SKM-1 treated with dmso at 0.1 percent for 144 hours (cell line): ENCODE measurements at regions not wholly inside any gene's neighbourhood (a gene's known extent, or its start where the extent isn't known, plus 50 kb on each side); places are given as distances from the start of the nearest gene placed in this dataset.
"Not testable (repeated sequence)": the region's sequence is repeated elsewhere in the genome, so short reads cannot be mapped to it uniquely, and the experiment has no call there.

ENCODE experiments used
- DNase-seq: peaks from one replicate; lab custom pipeline; 2025; ENCODE audit not compliant: unreplicated experiment; lab: John Stamatoyannopoulos, UW

DNA sequence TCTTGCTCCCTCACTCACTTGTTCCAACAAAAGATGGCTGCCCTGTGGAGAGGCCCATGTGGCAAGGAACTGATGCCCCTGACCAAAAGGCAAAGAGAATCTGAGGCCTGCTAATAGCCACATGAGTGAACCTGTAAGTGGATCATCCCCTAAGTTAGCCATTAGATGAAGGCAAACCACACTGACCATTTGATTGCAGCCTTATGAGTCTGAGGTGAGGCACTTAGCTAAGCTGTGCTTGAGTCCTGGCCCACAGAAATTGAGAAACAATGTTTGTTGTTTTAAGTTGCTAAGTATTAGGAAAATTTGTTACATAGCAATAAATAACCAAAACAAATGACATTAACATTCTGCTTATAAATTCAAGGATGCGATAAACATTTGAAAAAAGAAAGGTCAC, 100.1 kb upstream of the BET1 start:
- no peak for DNase-seq

DNA sequence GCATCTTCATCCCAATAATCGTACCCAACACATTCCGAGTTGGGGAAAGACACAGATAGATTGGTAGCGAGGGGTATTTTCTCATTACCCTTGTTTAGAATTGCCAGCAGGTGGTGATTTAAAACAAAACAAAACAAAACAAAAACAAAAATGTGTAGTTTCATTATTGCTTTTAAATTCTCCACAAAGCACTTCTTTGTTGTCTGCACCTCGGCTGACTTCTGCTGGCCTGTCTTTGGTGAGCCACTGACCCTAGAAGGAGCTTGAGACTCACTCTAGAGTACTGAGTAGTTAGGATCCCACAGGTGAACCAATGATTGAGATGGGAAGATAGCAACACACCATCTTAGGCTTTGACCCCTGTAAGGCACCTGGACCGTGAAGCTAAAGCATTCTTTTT, 105.4 kb upstream of the BET1 start:
- no peak for DNase-seq

- no peak for DNase-seq
Observed at GRCh38 chr7:94111009-94111408, 106.9 kb upstream of the BET1 start.

DNA sequence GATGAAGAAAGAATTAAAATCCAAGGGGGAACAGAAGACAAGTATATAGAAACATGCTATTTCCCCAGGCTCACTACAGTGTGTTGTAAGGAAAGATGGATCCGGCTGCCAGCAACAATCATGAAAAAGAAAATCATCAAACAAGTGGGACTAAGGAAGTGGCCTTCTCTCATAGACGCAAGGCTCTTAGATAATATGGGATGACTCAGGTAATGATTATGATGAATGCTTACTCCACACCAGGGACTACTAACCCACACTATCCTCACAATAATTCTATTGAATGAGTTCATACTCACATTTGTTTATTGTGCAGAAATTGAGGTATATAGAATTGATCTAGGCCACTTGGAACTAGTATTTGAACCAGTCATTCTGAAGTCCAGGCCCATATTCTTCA, 111.2 kb upstream of the BET1 start:
- no peak for DNase-seq

- DNase-seq: no peak
Observed at GRCh38 chr7:94123136-94123535, 119.0 kb upstream of the BET1 start.

DNA sequence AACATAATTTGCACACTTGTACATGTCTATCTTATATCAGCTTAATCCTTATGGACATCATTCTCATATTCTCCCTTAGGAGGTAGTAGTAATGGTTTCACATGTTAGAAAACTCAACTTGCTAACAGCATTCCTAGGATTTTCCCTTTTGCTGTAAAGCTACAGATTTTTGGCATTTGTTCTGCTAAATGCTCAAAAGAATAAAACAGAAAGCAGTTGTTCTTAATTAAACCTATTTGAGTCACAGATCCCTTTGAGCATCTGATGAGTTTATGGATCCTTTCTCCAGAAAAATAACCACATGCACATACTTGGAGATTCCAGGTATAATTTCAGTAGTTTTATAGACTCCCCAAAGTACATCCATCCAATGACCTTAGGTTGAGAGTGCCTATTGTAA, 122.9 kb upstream of the BET1 start:
- no peak for DNase-seq

- no peak for DNase-seq
Observed at GRCh38 chr7:94128072-94128471, 123.9 kb upstream of the BET1 start.

DNA sequence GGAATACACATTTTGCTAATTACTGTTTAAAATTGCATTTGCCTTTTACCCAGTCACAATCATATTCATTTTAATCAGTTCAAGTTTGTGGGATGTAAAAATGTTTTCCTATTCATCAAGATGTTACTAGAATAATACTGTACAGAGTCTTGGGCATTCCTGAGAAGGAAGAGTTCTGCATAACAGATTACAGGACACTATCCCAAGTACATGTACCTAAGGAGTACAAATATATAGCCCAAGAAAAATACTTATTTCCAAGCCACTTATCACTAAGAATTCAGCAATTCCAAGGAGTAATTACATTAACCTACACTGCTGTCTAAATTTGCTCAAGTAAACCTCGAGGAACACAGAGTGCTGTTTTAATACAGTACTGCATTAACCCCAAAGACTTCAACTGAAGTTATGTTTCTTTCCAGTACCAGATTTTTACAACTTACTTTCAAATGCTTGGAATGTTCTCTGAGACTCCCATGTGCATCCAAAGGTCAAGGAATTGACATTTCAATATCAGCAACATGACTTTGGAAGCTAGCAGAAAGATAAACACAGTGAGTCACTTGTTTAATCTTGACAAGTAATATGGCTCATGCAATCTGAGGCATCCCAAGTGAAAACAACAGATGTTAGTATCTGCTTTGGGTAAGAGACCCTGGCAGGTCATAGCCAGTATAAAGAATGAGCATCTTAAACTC, 125.4 kb upstream of the BET1 start:
- DNase-seq: no peak

DNA sequence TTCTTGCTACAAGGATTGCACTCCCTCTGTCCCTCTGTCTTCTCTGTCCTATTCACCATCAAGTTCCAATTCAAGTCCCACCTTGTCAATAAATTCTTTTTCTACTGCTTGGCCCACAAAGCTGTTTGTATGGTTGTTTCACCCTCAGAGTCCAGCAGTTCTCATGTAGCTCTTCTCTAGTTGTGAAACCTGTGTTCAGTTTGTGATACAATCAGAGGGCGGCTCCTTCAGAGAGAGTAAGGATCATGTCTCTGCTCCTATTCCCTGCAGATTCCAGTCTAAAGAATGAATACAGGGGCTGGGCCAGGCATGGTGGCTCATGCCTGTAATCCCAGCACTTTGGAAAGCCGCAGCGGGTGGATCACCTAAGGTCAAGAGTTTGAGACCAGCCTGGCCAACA, 126.6 kb upstream of the BET1 start:
- no peak for DNase-seq

- DNase-seq: no peak
Observed at GRCh38 chr7:94133460-94133859, 129.3 kb upstream of the BET1 start.

- no peak for DNase-seq
Observed at GRCh38 chr7:94135180-94135579, 131.0 kb upstream of the BET1 start.

DNA sequence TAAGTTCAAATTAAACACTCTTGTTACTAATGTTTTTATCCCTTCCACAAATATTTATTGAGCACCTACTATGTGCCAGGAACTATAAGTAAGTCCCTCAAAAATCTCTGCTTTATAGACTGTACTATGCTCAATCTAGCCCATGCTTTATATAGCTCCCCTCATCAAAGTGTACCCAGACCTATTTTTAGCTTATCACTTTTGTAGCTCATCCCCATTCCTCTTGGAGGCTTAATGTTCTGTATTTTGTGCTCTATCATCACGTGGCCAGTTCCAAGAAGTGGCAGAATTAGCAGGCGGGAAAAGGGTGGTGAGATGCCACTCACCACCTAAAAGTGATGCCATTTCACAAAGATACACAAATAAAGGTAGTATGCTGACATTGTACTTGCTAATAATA, 138.1 kb upstream of the BET1 start:
- no peak for DNase-seq

DNA sequence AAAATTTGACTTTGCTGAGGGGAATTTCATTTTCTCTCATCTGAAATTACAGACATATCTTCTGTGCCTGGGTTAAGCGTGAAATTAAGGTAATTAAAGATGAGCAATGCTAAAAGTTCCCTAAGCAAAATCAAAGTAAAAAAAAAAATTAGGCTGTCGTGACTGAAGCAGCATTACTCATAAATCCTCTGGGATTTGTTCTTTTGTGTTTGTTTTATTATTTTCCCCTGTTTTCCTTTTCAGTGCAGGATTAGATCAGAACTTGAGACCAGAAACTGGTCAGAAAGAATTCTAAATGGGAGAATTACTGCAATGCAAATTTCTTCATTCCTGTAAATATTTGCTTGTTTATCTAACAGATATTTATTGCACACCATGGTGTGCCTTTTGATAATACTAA, 141.4 kb upstream of the BET1 start:
- no peak for DNase-seq

DNA sequence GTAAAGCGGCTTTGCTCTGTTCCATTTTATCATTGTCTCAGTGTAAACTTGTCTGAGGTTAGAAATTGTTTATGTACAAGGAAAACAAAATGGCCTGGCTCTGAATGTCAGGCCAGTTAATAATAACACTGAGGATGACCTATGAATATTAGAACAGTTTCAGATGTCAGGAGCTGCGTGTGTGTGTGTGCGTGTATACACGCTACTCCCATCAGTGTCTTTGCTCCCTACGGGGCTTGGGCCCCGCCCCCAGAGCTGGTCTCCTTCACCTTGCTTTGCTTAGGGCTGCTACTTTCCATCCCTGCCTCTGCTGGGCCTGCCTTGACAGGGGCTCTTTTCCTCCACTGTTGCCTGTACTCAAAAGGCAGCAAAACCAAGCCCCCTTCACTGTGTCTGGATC, 142.3 kb upstream of the BET1 start:
- no peak for DNase-seq

DNA sequence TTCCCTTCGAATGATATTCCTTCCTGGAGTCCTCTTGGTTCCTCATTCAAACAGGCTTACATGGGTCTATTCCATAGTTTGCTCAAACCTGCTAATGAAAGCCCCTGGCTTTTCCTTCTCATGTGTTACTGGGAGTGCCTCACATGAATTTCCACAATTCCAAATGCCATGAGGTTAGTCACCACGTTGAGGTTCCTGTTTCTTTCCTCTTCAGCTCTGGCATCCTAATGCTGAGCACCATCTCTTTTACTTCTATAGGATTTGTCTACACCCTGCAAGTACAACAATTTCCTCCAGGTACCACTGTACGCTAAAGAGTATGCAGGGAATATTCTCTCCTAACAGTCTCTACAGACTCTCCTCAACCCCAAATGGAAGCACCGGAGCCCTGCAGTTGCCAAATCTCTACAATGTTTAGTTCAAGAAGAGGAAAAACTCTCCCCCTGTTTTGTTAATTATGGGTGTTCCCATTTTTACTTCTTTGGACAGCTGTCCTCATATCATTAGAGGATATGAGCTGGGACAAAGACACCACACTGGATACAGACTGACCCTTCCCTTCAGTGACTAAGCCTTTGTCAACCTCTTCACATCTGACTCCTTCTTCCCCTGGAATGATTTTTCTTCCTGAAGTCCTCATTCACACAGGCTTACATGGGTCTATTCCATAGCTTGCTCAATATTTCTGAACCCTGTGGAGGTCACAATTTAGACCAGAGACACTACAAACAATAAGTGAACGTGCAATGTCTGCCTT, 145.8 kb upstream of the BET1 start:
- DNase-seq: no peak

- DNase-seq: no peak
Observed at GRCh38 chr7:94154182-94154581, 150.0 kb upstream of the BET1 start.

GRCh38 chr7:94154858-94155257, 150.7 kb upstream of the BET1 start:
- no peak for DNase-seq

GRCh38 chr7:94157659-94158306, 153.6 kb upstream of the BET1 start:
- not testable (repeated sequence) for DNase-seq

GRCh38 chr7:94160719-94161435, 156.7 kb upstream of the BET1 start:
- peak; percentile 31 for DNase-seq

- DNase-seq: no peak
Observed at GRCh38 chr7:94161476-94161875, 157.3 kb upstream of the BET1 start.

GRCh38 chr7:94169682-94170081, 165.5 kb upstream of the BET1 start:
- no peak for DNase-seq

GRCh38 chr7:94170836-94171235, 166.7 kb upstream of the BET1 start:
- no peak for DNase-seq
